BLaER1 treated with 17β-estradiol and CSF1 and Interleukin-3, amounts not matched to agents 10 nM and 100 nM (cell line): ENCODE measurements at regions not wholly inside any gene's neighbourhood (a gene's known extent, or its start where the extent isn't known, plus 50 kb on each side); places are given as distances from the start of the nearest gene placed in this dataset.
"Not testable (repeated sequence)": the region's sequence is repeated elsewhere in the genome, so short reads cannot be mapped to it uniquely, and the experiment has no call there.

Experiments used
- H3K27ac ChIP-seq, 11 experiments: shearing (Covaris generic); formaldehyde crosslinking; 2 replicates each; pipeline ENCODE4 v1.8.1; 2022
- H3K27me3 ChIP-seq, 11 experiments: shearing (Covaris generic); formaldehyde crosslinking; 2 replicates each; pipeline ENCODE4 v1.8.1; 2022
- H3K36me3 ChIP-seq, 11 experiments: shearing (Covaris generic); formaldehyde crosslinking; 2 replicates each; pipeline ENCODE4 v1.8.1; 2022
- H3K4me1 ChIP-seq, 10 experiments: shearing (Covaris generic); formaldehyde crosslinking; 2 replicates each; pipeline ENCODE4 v1.8.1; 2022
- H3K4me2 ChIP-seq, 11 experiments: shearing (Covaris generic); formaldehyde crosslinking; 2 replicates each; pipeline ENCODE4 v1.8.1; 2022
- H3K4me3 ChIP-seq, 10 experiments: shearing (Covaris generic); formaldehyde crosslinking; 2 replicates each; pipeline ENCODE4 v1.8.1; 2022
- H3K9ac ChIP-seq, 11 experiments: shearing (Covaris generic); formaldehyde crosslinking; 2 replicates each; pipeline ENCODE4 v1.8.1; 2022
- H3K9me3 ChIP-seq, 11 experiments: shearing (Covaris generic); formaldehyde crosslinking; replicated peaks in 1 of 11; 2 replicates each; pipeline ENCODE4 v1.8.1; 2022
- H4K20me1 ChIP-seq, 11 experiments: shearing (Covaris generic); formaldehyde crosslinking; 2 replicates each; pipeline ENCODE4 v1.8.1; 2022
- Cebpa-rat ChIP-seq, 11 experiments: shearing (Covaris generic); IDR thresholded peaks; 2 replicates each; pipeline ENCODE4 v1.8.1; 2022

GRCh38 chr17:33697557-33697956, 404.5 kb upstream of the ASIC2 start:
- no peak overlapping the region for H3K4me2 ChIP-seq
- no peak for TF ChIP-seq Cebpa-rat (IDR thresholded peaks at IDR 0.05)

GRCh38 chr17:33701910-33702309, 408.8 kb upstream of the ASIC2 start:
- Histone ChIP-seq H3K4me3 (no peak overlapping the region), H3K4me2 (no peak overlapping the region), H3K9me3 (no peaks in the 10 kb centered on the region), H4K20me1 (no peaks in the 10 kb centered on the region), H3K36me3 (no peaks in the 10 kb centered on the region), H3K9ac (no peak overlapping the region), H3K27ac (no peak overlapping the region), H3K4me1 (no peaks in the 10 kb centered on the region), H3K27me3 (no peaks in the 10 kb centered on the region)
- no peak for TF ChIP-seq Cebpa-rat (IDR thresholded peaks at IDR 0.05)

More at GRCh38 chr17:33697557-33697956, 404.5 kb upstream of the ASIC2 start:
- Histone ChIP-seq H3K9ac (no peak overlapping the region), H3K27ac (no peak overlapping the region), H3K9me3 (no peaks in the 10 kb centered on the region), H4K20me1 (no peaks in the 10 kb centered on the region), H3K36me3 (no peaks in the 10 kb centered on the region), H3K27me3 (no peaks in the 10 kb centered on the region), H3K4me1 (no peaks in the 10 kb centered on the region), H3K4me3 (no peak overlapping the region)

- Histone ChIP-seq H4K20me1 (no peaks in the 10 kb centered on the region), H3K36me3 (no peaks in the 10 kb centered on the region), H3K27me3 (no peaks in the 10 kb centered on the region), H3K27ac (no peak overlapping the region), H3K4me1 (no peaks in the 10 kb centered on the region), H3K4me2 (no peak overlapping the region), H3K9ac (no peak overlapping the region), H3K9me3 (no peaks in the 10 kb centered on the region), H3K4me3 (no peak overlapping the region)
- TF ChIP-seq Cebpa-rat (IDR thresholded peaks at IDR 0.05) = no peak
Observed at GRCh38 chr17:33704856-33705255, 411.8 kb upstream of the ASIC2 start.

GRCh38 chr17:33709881-33710280, 416.8 kb upstream of the ASIC2 start:
- H3K36me3 ChIP-seq = no peaks in the 10 kb centered on the region
- TF ChIP-seq Cebpa-rat (IDR thresholded peaks at IDR 0.05) = no peak
- H3K9ac ChIP-seq = no peak overlapping the region
- no peaks in the 10 kb centered on the region for H3K9me3 ChIP-seq
- no peaks in the 10 kb centered on the region for H4K20me1 ChIP-seq
- H3K27ac ChIP-seq = no peak overlapping the region
- no peak overlapping the region for H3K4me3 ChIP-seq
- H3K4me1 ChIP-seq = peaks cover 0 to 7% (median 3%) of the 10 kb centered on the region in 10 experiments; a peak in 3 of 20 replicates
- no peak overlapping the region for H3K4me2 ChIP-seq
- no peaks in the 10 kb centered on the region for H3K27me3 ChIP-seq

- H3K4me3 ChIP-seq = no peak overlapping the region
- no peak for TF ChIP-seq Cebpa-rat (IDR thresholded peaks at IDR 0.05)
- H4K20me1 ChIP-seq = no peaks in the 10 kb centered on the region
Observed at GRCh38 chr17:33712120-33712519, 419.0 kb upstream of the ASIC2 start.

GRCh38 chr17:33716957-33717356, 423.9 kb upstream of the ASIC2 start:
- no peak overlapping the region for H3K4me3 ChIP-seq
- no peak overlapping the region for H3K27ac ChIP-seq
- H3K9me3 ChIP-seq = no peaks in the 10 kb centered on the region
- H3K4me2 ChIP-seq = no peak overlapping the region
- no peaks in the 10 kb centered on the region for H3K27me3 ChIP-seq
- no peak for TF ChIP-seq Cebpa-rat (IDR thresholded peaks at IDR 0.05)
- no peak overlapping the region for H3K9ac ChIP-seq
- peaks cover 0 to 6% (median 0%) of the 10 kb centered on the region in 11 experiments; a peak in 1 of 22 replicates for H4K20me1 ChIP-seq
- H3K36me3 ChIP-seq = no peaks in the 10 kb centered on the region
- peaks cover 0 to 2% (median 0%) of the 10 kb centered on the region in 10 experiments; a peak in 3 of 20 replicates for H3K4me1 ChIP-seq

More at GRCh38 chr17:33712120-33712519, 419.0 kb upstream of the ASIC2 start:
- H3K27ac ChIP-seq = no peak overlapping the region
- H3K36me3 ChIP-seq = no peaks in the 10 kb centered on the region
- peak overlapping the region in 2 of 11 experiments; percentile 5 to 20; a peak in 1 of 22 replicates for H3K4me2 ChIP-seq
- no peak overlapping the region for H3K9ac ChIP-seq
- H3K4me1 ChIP-seq = peaks cover 0 to 7% (median 3%) of the 10 kb centered on the region in 10 experiments; a peak in 3 of 20 replicates
- no peaks in the 10 kb centered on the region for H3K9me3 ChIP-seq
- no peaks in the 10 kb centered on the region for H3K27me3 ChIP-seq

GRCh38 chr17:33723736-33724135, 430.6 kb upstream of the ASIC2 start:
- not testable (repeated sequence) for H3K27me3 ChIP-seq, H3K4me1 ChIP-seq, H3K27ac ChIP-seq, H3K9ac ChIP-seq, H3K4me2 ChIP-seq, H3K9me3 ChIP-seq, H4K20me1 ChIP-seq, H3K4me3 ChIP-seq, H3K36me3 ChIP-seq

- Histone ChIP-seq H3K4me2 (no peak overlapping the region), H3K9me3 (no peaks in the 10 kb centered on the region), H4K20me1 (peaks cover 0 to 1% (median 0%) of the 10 kb centered on the region in 11 experiments; a peak in 1 of 22 replicates), H3K27me3 (no peaks in the 10 kb centered on the region), H3K9ac (no peak overlapping the region), H3K4me3 (no peak overlapping the region), H3K4me1 (no peaks in the 10 kb centered on the region), H3K36me3 (no peaks in the 10 kb centered on the region), H3K27ac (no peak overlapping the region)
- no peak for TF ChIP-seq Cebpa-rat (IDR thresholded peaks at IDR 0.05)
Observed at GRCh38 chr17:33725675-33726271, 432.7 kb upstream of the ASIC2 start.

- peaks cover 0 to 4% (median 0%) of the 10 kb centered on the region in 11 experiments; a peak in 1 of 22 replicates for H4K20me1 ChIP-seq
- H3K4me1 ChIP-seq = no peaks in the 10 kb centered on the region
- no peak overlapping the region for H3K4me3 ChIP-seq
- no peak overlapping the region for H3K27ac ChIP-seq
- no peaks in the 10 kb centered on the region for H3K27me3 ChIP-seq
- no peaks in the 10 kb centered on the region for H3K9me3 ChIP-seq
- no peak overlapping the region for H3K9ac ChIP-seq
- no peaks in the 10 kb centered on the region for H3K36me3 ChIP-seq
- TF ChIP-seq Cebpa-rat (IDR thresholded peaks at IDR 0.05) = no peak
- no peak overlapping the region for H3K4me2 ChIP-seq
Observed at GRCh38 chr17:33730131-33730530, 437.0 kb upstream of the ASIC2 start.

- H3K9me3 ChIP-seq = no peaks in the 10 kb centered on the region
- no peaks in the 10 kb centered on the region for H3K36me3 ChIP-seq
- TF ChIP-seq Cebpa-rat (IDR thresholded peaks at IDR 0.05) = no peak
- H3K4me2 ChIP-seq = no peak overlapping the region
- no peak overlapping the region for H3K4me3 ChIP-seq
- peaks cover 0 to 4% (median 0%) of the 10 kb centered on the region in 11 experiments; a peak in 1 of 22 replicates for H4K20me1 ChIP-seq
- H3K27me3 ChIP-seq = no peaks in the 10 kb centered on the region
- H3K9ac ChIP-seq = no peak overlapping the region
- H3K4me1 ChIP-seq = no peaks in the 10 kb centered on the region
- no peak overlapping the region for H3K27ac ChIP-seq
Observed at GRCh38 chr17:33732116-33732515, 439.0 kb upstream of the ASIC2 start.
